DMS 273 (cell line): ENCODE measurements at regions not wholly inside any gene's neighbourhood (a gene's known extent, or its start where the extent isn't known, plus 50 kb on each side); places are given as distances from the start of the nearest gene placed in this dataset.
A peak's percentile ranks its signal among the peaks of the same experiment; 100 is the strongest.

Experiments
- DNase-seq: peaks from one replicate; lab custom pipeline; 2025; ENCODE audit not compliant: unreplicated experiment; lab: John Stamatoyannopoulos, UW

DNA sequence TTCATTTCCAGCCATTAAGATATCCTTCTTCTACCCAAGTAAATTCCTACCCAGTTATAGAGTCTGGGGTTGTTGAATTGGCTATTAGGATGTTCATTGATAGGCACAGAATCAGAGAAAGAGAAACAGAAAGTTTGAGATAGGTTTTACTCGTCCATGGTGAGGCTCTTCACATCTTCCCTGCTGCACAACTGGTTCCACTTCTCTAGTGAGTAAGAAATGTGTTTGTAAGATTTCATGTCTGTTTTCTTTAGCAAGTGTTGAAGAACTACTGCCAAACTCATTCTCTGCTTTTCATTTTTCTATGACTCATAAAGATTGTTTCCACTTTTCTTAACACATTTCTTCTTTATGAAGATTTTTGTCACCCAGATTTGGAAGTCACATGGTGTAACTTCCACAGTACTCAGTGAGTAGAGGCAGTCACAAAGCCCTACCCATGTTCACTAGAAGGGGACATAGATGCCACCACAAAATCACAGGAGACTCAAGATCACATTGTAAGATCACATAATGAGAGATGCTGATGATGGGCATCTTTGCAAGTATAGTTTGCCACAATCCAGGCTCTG lies 152.3 kb downstream of the SNX7 start:
- no peak for DNase-seq

DNA sequence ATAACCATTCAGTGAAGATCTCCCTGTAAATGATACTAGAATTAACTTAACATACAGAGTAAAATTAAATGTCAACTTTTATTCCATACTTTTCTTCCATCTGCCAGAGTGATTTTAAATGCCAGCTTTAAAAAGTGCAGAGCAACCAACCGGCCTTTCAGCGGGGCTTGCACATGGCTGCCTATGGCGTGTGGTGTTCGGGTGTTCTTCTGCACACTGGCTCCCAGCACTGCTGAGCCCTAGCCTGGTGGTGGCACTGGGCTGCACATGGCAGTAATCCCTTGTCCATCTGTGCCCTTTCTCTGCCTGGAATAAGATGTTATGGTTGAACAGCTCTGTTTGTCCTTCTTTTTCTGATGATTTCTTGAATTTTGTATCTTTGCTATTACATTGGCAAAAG lies 156.3 kb downstream of the SNX7 start:
- DNase-seq, result peak; percentile 37

DNA sequence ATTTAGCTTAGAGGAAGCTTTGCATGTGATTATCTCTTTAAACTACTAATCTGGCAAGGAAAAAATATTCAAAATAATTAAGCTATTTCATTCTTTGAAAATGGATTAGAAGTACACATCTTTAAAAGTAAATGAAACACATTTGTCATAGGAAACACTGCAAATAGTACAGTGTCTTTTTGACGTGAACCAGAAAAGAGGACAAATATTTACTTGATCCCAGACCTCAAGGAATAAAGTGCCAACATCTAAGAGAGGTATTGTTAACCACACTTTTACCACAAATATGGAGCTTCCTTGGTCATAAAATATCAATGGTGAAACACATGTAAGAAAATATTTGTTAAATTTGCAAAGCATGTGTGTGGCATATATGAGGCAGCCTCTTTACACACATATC lies 159.9 kb downstream of the SNX7 start:
- DNase-seq, result no peak

DNA sequence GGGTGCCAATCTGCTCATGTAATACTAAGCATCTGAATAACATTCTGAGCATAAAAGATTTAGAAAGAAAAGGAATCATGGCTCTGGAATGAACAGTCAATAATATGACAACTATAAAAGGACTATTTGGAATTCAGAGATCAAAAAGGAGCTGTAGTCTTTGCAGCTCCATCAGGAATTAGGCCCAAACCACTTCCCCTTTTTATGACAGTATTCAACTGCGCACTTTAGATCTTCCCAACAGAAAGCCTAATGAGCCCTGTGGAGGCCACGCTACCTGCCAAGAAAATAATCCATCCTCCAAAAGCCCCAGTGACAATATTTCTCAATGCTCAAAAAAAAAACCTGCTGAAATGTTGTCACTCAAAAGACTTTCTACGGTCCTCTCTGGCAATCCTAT lies 163.2 kb downstream of the SNX7 start:
- no peak for DNase-seq

DNA sequence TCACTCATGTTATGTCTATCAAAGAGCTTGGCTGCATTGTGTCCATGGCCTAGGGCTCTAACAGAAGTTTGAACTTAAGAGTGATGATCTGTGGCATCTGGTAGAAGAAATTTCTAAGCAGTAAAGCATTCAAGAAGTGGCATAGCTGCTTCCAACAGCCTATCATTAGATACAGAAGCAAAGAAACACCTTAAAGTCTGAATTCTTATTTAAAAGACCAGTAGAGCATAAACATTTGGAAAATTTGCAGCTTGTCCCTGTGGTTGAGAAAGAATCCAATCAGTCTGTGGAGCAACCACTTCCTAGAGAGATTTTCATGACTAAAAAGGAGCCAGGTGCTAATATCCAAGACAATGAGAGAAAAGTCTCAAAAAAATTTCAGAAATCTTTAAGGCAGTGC lies 165.5 kb downstream of the SNX7 start:
- DNase-seq, result no peak

DNA sequence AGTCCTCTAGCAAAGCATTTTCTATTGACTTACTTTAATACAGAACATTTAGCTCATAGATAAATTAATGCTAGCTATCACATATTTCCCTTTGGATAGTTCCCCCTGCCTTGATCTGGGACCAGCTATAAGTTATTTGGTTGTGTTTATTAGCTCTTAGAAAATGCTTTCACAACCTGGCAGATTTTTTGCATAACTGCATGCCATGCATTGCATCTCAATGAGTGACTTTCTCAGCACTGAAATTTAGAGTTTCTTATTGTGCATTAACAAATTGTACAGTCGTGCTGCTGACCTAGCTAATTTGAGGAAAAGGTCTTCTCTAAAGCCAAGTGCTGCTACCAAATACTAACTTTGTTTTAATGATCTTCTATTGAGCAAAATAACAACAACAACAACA lies 164.8 kb downstream of the PLPPR5 start:
- no peak for DNase-seq
